ENCODE measurements at regions not wholly inside any gene's neighbourhood (a gene's known extent, or its start where the extent isn't known, plus 50 kb on each side); places are given as distances from the start of the nearest gene placed in this dataset.
"Not testable (repeated sequence)": the region's sequence is repeated elsewhere in the genome, so short reads cannot be mapped to it uniquely, and the experiment has no call there.

DNA sequence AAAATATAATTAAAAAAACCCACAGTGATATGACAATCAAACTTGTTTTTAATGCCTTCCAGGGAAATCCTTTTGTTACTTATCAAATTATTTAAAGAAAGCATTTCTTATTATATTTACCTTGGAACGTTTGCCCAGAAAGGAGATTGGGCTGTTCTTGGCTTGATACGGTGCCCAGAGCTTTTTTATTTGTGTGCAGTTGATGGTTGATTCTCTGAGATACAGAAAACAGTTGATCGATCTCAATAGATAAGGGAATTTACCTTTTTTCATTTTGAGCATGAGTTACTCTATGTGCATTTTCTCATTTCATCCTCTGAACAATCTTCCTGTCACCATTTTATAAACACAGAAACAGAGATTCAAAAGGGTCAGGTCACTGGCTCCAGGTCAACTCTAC, 72.5 kb upstream of the NEDD9 start:
- H3K4me3 ChIP-seq (ENCODE audit: low read depth, low read length): no peak overlapping the region
- no peaks in the 10 kb centered on the region for H3K36me3 ChIP-seq (ENCODE audit: control insufficient read depth, insufficient read depth, low read length)
- H3K4me1 ChIP-seq (ENCODE audit: control insufficient read depth, insufficient read depth, low read length): no peaks in the 10 kb centered on the region
- H3K9ac ChIP-seq (ENCODE audit: low read depth, low read length): no peak overlapping the region
- H3K27me3 ChIP-seq (ENCODE audit: control insufficient read depth, insufficient read depth, low read length): no peaks in the 10 kb centered on the region
- no peaks in the 10 kb centered on the region for H3K9me3 ChIP-seq (ENCODE audit: control insufficient read depth, insufficient read depth, low read length)
- H3K27ac ChIP-seq (ENCODE audit: low read depth, low read length): no peak overlapping the region

GRCh38 chr6:11299876-11300428, 67.5 kb upstream of the NEDD9 start:
- H3K4me1 ChIP-seq (ENCODE audit: control insufficient read depth, insufficient read depth, low read length); H3K27me3 ChIP-seq (ENCODE audit: control insufficient read depth, insufficient read depth, low read length); H3K9ac ChIP-seq (ENCODE audit: low read depth, low read length); H3K27ac ChIP-seq (ENCODE audit: low read depth, low read length); H3K36me3 ChIP-seq (ENCODE audit: control insufficient read depth, insufficient read depth, low read length); H3K4me3 ChIP-seq (ENCODE audit: low read depth, low read length); H3K9me3 ChIP-seq (ENCODE audit: control insufficient read depth, insufficient read depth, low read length): not testable (repeated sequence)

DNA sequence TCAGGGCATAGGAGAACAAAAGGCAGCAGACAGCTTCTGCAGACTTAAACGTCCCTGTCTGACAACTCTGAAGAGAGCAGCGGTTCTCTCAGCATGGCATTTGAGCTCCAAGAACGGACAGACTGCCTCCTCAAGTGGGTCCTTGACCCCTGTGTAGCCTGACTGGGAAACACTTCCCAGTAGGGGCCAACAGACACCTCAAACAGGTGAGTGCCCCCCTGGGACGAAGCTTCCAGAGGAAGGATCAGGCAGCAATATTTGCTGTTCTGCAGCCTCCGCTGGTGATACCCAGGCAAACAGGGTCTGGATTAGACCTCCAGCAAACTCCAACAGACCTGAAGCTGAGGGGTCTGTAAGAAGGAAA, 66.9 kb upstream of the NEDD9 start:
- not testable (repeated sequence) for H3K4me1 ChIP-seq (ENCODE audit: control insufficient read depth, insufficient read depth, low read length); H3K9me3 ChIP-seq (ENCODE audit: control insufficient read depth, insufficient read depth, low read length); H3K36me3 ChIP-seq (ENCODE audit: control insufficient read depth, insufficient read depth, low read length); H3K27me3 ChIP-seq (ENCODE audit: control insufficient read depth, insufficient read depth, low read length); H3K4me3 ChIP-seq (ENCODE audit: low read depth, low read length); H3K9ac ChIP-seq (ENCODE audit: low read depth, low read length); H3K27ac ChIP-seq (ENCODE audit: low read depth, low read length)

- Histone ChIP-seq H3K27me3 (ENCODE audit: control insufficient read depth, insufficient read depth, low read length) (no peaks in the 10 kb centered on the region), H3K4me1 (ENCODE audit: control insufficient read depth, insufficient read depth, low read length) (no peaks in the 10 kb centered on the region), H3K27ac (ENCODE audit: low read depth, low read length) (no peak overlapping the region), H3K36me3 (ENCODE audit: control insufficient read depth, insufficient read depth, low read length) (no peaks in the 10 kb centered on the region), H3K9me3 (ENCODE audit: control insufficient read depth, insufficient read depth, low read length) (no peaks in the 10 kb centered on the region; the same call in 1 of the 2 replicates), H3K9ac (ENCODE audit: low read depth, low read length) (no peak overlapping the region), H3K4me3 (ENCODE audit: low read depth, low read length) (no peak overlapping the region)
Observed at GRCh38 chr6:11298651-11299420, 66.4 kb upstream of the NEDD9 start.

GRCh38 chr6:11297376-11297729, 64.9 kb upstream of the NEDD9 start:
- Histone ChIP-seq H3K27me3 (ENCODE audit: control insufficient read depth, insufficient read depth, low read length) (no peaks in the 10 kb centered on the region), H3K27ac (ENCODE audit: low read depth, low read length) (no peak overlapping the region), H3K4me1 (ENCODE audit: control insufficient read depth, insufficient read depth, low read length) (no peaks in the 10 kb centered on the region), H3K9ac (ENCODE audit: low read depth, low read length) (no peak overlapping the region), H3K36me3 (ENCODE audit: control insufficient read depth, insufficient read depth, low read length) (no peaks in the 10 kb centered on the region), H3K9me3 (ENCODE audit: control insufficient read depth, insufficient read depth, low read length) (no peaks in the 10 kb centered on the region; the same call in 1 of the 2 replicates), H3K4me3 (ENCODE audit: low read depth, low read length) (no peak overlapping the region)

DNA sequence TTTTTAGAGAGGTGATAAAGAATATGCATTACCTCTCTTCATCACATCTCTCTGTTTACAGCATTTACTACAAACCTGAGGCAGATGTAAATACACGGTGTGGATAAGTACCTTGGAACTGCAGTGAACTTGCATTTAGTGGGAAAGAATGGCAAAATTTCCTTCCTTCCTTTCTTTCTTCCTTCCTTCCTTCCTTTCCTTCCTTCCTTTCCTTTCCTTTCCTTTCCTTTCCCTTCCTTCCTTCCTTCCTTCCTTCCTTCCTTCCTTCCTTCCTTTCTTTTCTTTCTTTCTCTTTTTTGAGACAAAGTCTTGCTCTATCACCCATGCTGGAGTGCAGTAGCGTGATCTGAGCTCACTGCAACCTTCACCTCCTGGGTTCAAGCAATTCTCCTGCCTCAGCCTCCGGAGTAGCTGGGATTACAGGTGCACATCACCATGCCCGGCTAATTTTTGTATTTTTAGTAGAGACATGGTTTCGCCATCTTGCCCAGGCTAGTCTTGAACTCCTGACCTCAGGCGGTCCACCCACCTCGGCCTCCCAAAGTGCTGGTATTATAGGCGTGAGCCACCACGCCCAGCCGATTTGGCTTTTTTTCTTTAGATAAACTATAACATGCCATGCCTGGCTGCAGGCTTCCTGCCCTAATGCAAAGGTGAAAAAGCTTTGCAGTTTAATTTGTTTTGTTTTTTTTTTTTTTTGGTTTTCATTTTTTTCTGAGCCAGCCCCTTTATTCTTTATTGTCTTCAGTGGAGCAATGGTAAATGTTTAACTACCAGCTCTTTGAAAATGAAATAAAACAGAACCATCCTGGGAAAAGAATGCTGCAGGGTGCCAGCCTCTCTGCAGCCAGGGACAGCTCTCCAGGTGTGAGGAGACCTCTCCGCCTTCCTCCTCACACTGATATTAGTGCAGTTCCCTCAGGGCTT, 64.2 kb upstream of the NEDD9 start:
- no peak overlapping the region for H3K4me3 ChIP-seq (ENCODE audit: low read depth, low read length)
- no peak overlapping the region for H3K27ac ChIP-seq (ENCODE audit: low read depth, low read length)
- H3K36me3 ChIP-seq (ENCODE audit: control insufficient read depth, insufficient read depth, low read length): no peaks in the 10 kb centered on the region
- no peak overlapping the region for H3K9ac ChIP-seq (ENCODE audit: low read depth, low read length)
- no peaks in the 10 kb centered on the region for H3K27me3 ChIP-seq (ENCODE audit: control insufficient read depth, insufficient read depth, low read length)
- no peaks in the 10 kb centered on the region; the same call in 1 of the 2 replicates for H3K9me3 ChIP-seq (ENCODE audit: control insufficient read depth, insufficient read depth, low read length)
- no peaks in the 10 kb centered on the region for H3K4me1 ChIP-seq (ENCODE audit: control insufficient read depth, insufficient read depth, low read length)

DNA sequence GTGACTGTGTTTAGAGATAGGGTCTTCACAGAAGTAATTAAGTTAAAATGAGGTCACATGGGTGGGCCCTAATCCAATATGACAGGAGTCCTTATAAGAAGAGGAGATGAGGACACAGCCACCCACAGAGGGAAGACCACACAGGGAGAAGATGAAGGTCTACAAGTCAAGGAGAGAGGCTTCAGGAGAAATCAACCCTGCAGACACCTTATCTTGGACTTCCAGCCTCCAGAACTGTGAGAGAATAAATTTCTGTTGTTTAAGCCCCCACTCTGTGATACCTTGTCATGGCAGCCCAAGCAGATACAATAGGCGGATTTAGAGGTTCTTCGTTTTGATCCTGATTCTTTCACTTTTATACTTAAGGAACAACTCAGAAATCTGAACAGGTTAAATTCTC, 63.5 kb upstream of the NEDD9 start:
- Histone ChIP-seq H3K4me3 (ENCODE audit: low read depth, low read length) (no peak overlapping the region), H3K36me3 (ENCODE audit: control insufficient read depth, insufficient read depth, low read length) (no peaks in the 10 kb centered on the region), H3K9ac (ENCODE audit: low read depth, low read length) (no peak overlapping the region), H3K27me3 (ENCODE audit: control insufficient read depth, insufficient read depth, low read length) (no peaks in the 10 kb centered on the region), H3K9me3 (ENCODE audit: control insufficient read depth, insufficient read depth, low read length) (no peaks in the 10 kb centered on the region; the same call in 1 of the 2 replicates), H3K4me1 (ENCODE audit: control insufficient read depth, insufficient read depth, low read length) (no peaks in the 10 kb centered on the region), H3K27ac (ENCODE audit: low read depth, low read length) (no peak overlapping the region)

- Histone ChIP-seq H3K36me3 (ENCODE audit: control insufficient read depth, insufficient read depth, low read length) (no peaks in the 10 kb centered on the region), H3K27ac (ENCODE audit: low read depth, low read length) (no peak overlapping the region), H3K4me1 (ENCODE audit: control insufficient read depth, insufficient read depth, low read length) (no peaks in the 10 kb centered on the region), H3K9me3 (ENCODE audit: control insufficient read depth, insufficient read depth, low read length) (no peaks in the 10 kb centered on the region; the same call in 1 of the 2 replicates), H3K9ac (ENCODE audit: low read depth, low read length) (no peak overlapping the region), H3K4me3 (ENCODE audit: low read depth, low read length) (no peak overlapping the region), H3K27me3 (ENCODE audit: control insufficient read depth, insufficient read depth, low read length) (no peaks in the 10 kb centered on the region)
Observed at GRCh38 chr6:11294228-11294627, 61.8 kb upstream of the NEDD9 start.

DNA sequence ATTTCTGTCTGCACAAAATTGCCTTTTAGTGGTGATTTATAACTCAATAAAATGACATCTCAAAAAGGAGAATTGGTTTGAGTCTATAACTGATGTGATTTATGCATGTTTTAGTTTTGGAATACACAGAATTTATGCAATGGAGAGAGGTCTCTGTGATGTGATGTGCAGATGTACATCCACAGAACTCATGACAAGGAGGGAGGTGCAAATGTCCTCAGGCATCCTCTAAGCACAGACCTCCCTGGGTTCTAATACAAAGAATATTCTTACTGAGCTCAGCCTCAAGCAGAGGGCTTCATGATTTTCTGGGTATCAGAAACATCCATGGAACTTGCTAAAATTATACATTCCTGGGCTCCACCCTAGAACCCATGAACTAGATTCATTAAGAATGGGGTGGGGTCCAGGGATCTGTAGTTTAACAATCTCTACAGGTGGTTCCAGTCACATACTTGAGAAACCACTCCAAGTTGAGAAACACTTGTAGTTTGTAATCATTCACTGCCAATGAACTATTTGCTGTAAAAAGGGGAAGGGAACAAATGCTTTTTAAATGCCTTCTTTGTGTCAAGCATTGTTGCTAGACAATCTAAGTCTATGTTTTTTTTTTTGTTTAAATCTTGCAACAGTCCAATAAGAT, 60.2 kb upstream of the NEDD9 start:
- Histone ChIP-seq H3K4me1 (ENCODE audit: control insufficient read depth, insufficient read depth, low read length) (no peaks in the 10 kb centered on the region), H3K9me3 (ENCODE audit: control insufficient read depth, insufficient read depth, low read length) (no peaks in the 10 kb centered on the region; the same call in 1 of the 2 replicates), H3K4me3 (ENCODE audit: low read depth, low read length) (no peak overlapping the region), H3K27ac (ENCODE audit: low read depth, low read length) (no peak overlapping the region), H3K27me3 (ENCODE audit: control insufficient read depth, insufficient read depth, low read length) (no peaks in the 10 kb centered on the region), H3K36me3 (ENCODE audit: control insufficient read depth, insufficient read depth, low read length) (no peaks in the 10 kb centered on the region), H3K9ac (ENCODE audit: low read depth, low read length) (no peak overlapping the region)

DNA sequence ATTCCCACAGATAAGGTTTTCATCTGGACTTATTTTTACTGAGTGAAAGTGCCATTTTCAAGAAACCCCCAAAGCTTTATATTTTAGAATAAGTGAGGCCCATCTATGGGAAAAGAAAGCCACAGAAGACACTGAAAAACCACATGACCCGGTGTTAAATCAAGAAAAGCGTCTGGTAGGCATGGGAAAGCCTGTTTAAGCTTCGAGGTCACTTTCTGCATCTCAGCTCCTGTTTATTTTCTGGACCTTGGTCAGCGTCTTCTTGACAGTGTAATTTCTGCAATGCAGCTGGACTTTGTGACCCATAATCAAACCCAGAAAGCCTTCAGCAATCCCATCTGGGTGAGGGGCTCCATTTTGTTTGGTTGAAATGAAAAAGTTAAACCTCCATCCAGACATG, 59.6 kb upstream of the NEDD9 start:
- Histone ChIP-seq H3K4me3 (ENCODE audit: low read depth, low read length) (no peak overlapping the region), H3K27ac (ENCODE audit: low read depth, low read length) (no peak overlapping the region), H3K4me1 (ENCODE audit: control insufficient read depth, insufficient read depth, low read length) (no peaks in the 10 kb centered on the region), H3K27me3 (ENCODE audit: control insufficient read depth, insufficient read depth, low read length) (no peaks in the 10 kb centered on the region), H3K9ac (ENCODE audit: low read depth, low read length) (no peak overlapping the region), H3K9me3 (ENCODE audit: control insufficient read depth, insufficient read depth, low read length) (no peaks in the 10 kb centered on the region; the same call in 1 of the 2 replicates), H3K36me3 (ENCODE audit: control insufficient read depth, insufficient read depth, low read length) (no peaks in the 10 kb centered on the region)

All from HUES48 (cell line).